K562 (cell line): ENCODE measurements at regions not wholly inside any gene's neighbourhood (a gene's known extent, or its start where the extent isn't known, plus 50 kb on each side); places are given as distances from the start of the nearest gene placed in this dataset.
A peak's percentile ranks its signal among the peaks of the same experiment; 100 is the strongest.
"Not testable (repeated sequence)": the region's sequence is repeated elsewhere in the genome, so short reads cannot be mapped to it uniquely, and the experiment has no call there.

ENCODE experiments used
- ATAC-seq: fragments of 200-7000 bp; cut with Tn5 transposase; 3 replicates; pipeline ENCODE4 v1.9.1; 2020; ENCODE audit warnings: moderate library complexity
- BruUV-seq: library from RNA; stranded (reverse); fragments of 400-500 nt; replicated peaks from 2 replicates; lab custom pipeline; 2021; lab: Mats Ljungman, UMichigan
- CTCF ChIA-PET: fragments of 300-600 bp; formaldehyde crosslinking; extraction: SDS; loops from one replicate; lab custom pipeline; 2021; ENCODE audit warnings: low intra/inter-chr PET ratio; lab: Yijun Ruan, JAX
- POLR2A ChIA-PET: fragments of 300-600, 350-650 bp; sonication (Branson Sonifier 250); formaldehyde crosslinking; extraction: SDS; loops from one replicate; lab custom pipeline; 2021; ENCODE audit warnings: antibody characterized with exemption, inconsistent platforms; lab: Yijun Ruan, JAX
- DNase-seq, 4 experiments: peaks; one replicate each; pipeline versions ENCODE4 v3.0.0 to v3.0.0-alpha.2; 2011 to 2018; ENCODE audit warnings: low spot score in 3 of 4, mixed read lengths in 3 of 4; ENCODE audit errors: extremely low read depth in 1 of 4
- FAIRE-seq: peaks from 2 replicates; lab custom pipeline; 2011; peaks lifted over from hg19 to GRCh38; lab: Jason Lieb, UNC
- H2AFZ ChIP-seq: 2 replicates; pipeline ENCODE4 v1.6.0; 2011; ENCODE audit warnings: low read depth, low read length, control low read depth, inconsistent platforms
- H3K27ac ChIP-seq: fragments of 200-600 bp; 3 replicates; pipeline ENCODE4 v1.8.0; 2011; ENCODE audit warnings: low read depth, mild to moderate bottlenecking, control low read depth, inconsistent platforms, low read length, moderate library complexity, mixed read lengths; ENCODE audit errors: extremely low read depth
- H3K27me3 ChIP-seq, 2 experiments: fragments of 300-600 bp in 1 of 2; 2 replicates in 1 of 2; 3 replicates in 1 of 2; pipeline versions ENCODE4 v1.6.0 to v1.8.0; 2011; ENCODE audit warnings: inconsistent platforms in 2 of 2, low read length in 2 of 2, mild to moderate bottlenecking in 1 of 2, mixed read lengths in 1 of 2, moderate library complexity in 1 of 2; ENCODE audit not compliant: control insufficient read depth in 2 of 2, insufficient read depth in 2 of 2
- H3K36me3 ChIP-seq: fragments of 300-600 bp; 3 replicates; pipeline ENCODE4 v1.8.0; 2011; ENCODE audit warnings: mild to moderate bottlenecking, low read length, inconsistent platforms; ENCODE audit not compliant: control insufficient read depth, insufficient read depth
- H3K4me1 ChIP-seq, 2 experiments: fragments of 200-600 bp in 1 of 2; replicated peaks in 1 of 2; 2 replicates in 1 of 2; 3 replicates in 1 of 2; pipeline versions ENCODE4 v1.5.1 to v1.8.0; 2011; ENCODE audit warnings: inconsistent platforms in 2 of 2, low read length in 2 of 2, mild to moderate bottlenecking in 1 of 2, mixed read lengths in 1 of 2, moderate library complexity in 1 of 2; ENCODE audit not compliant: control insufficient read depth in 2 of 2, insufficient read depth in 2 of 2
- H3K4me2 ChIP-seq: 2 replicates; pipeline ENCODE4 v1.6.1; 2011; ENCODE audit warnings: low read length, control low read depth, inconsistent platforms, mixed read lengths; ENCODE audit not compliant: insufficient read depth
- H3K4me3 ChIP-seq: fragments of 200-600 bp; sonication (generic), shearing (Covaris generic); 2 replicates; pipeline ENCODE4 v1.5.1; 2016; ENCODE audit warnings: control low read depth, inconsistent platforms
- H3K79me2 ChIP-seq: fragments of 200-600 bp; 3 replicates; pipeline ENCODE4 v1.8.0; 2011; ENCODE audit warnings: low read length, inconsistent platforms; ENCODE audit not compliant: control insufficient read depth, insufficient read depth
- H3K9ac ChIP-seq, 2 experiments: 2 replicates each; pipeline versions ENCODE4 v1.6.0 to v1.6.1; 2011; ENCODE audit warnings: low read depth in 2 of 2, low read length in 2 of 2, control low read depth in 1 of 2, inconsistent platforms in 1 of 2, mild to moderate bottlenecking in 1 of 2, mixed read lengths in 1 of 2; ENCODE audit not compliant: insufficient read depth in 1 of 2
- H3K9me1 ChIP-seq: one replicate; pipeline ENCODE4 v1.6.0; 2011; ENCODE audit warnings: inconsistent platforms, mild to moderate bottlenecking, low read length, moderate library complexity; ENCODE audit not compliant: control insufficient read depth, insufficient read depth
- H3K9me3 ChIP-seq: replicated peaks from 2 replicates; pipeline ENCODE4 v1.5.1; 2011; ENCODE audit warnings: low read depth, low read length, inconsistent platforms; ENCODE audit not compliant: control insufficient read depth, insufficient read depth
- H4K20me1 ChIP-seq: replicated peaks from 2 replicates; pipeline ENCODE4 v1.6.1; 2011; ENCODE audit warnings: low read length, inconsistent platforms, mixed read lengths; ENCODE audit not compliant: control insufficient read depth, insufficient read depth
- DDX20 ChIP-seq: fragments of 450-650 bp; IDR thresholded peaks from 2 replicates; pipeline ENCODE4 v1.6.1; 2016; ENCODE audit warnings: missing genetic modification characterization, low read depth, mild to moderate bottlenecking, missing compliant biosample characterization, moderate library complexity
- FOXO4 ChIP-seq: fragments of 450-650 bp; formaldehyde crosslinking; IDR thresholded peaks from 2 replicates; pipeline ENCODE4 v1.4.0; 2020; ENCODE audit warnings: mild to moderate bottlenecking, moderate library complexity
- IRF9 ChIP-seq: fragments of 450-650 bp; IDR thresholded peaks from 2 replicates; pipeline ENCODE4 v1.6.1; 2016; ENCODE audit warnings: missing biosample characterization, missing genetic modification characterization
- NR2C1 ChIP-seq, 2 experiments: fragments of 450-650 bp; IDR thresholded peaks; 2 replicates each; pipeline ENCODE4 v1.6.1; 2017; ENCODE audit warnings: mild to moderate bottlenecking in 2 of 2, antibody characterized with exemption in 1 of 2, inconsistent platforms in 1 of 2, missing compliant biosample characterization in 1 of 2, missing genetic modification characterization in 1 of 2
- PTRF ChIP-seq: fragments of 450-650 bp; IDR thresholded peaks from 2 replicates; pipeline ENCODE4 v1.6.1; 2016; ENCODE audit warnings: mild to moderate bottlenecking, missing genetic modification characterization, missing compliant biosample characterization
- PYGO2 ChIP-seq: fragments of 450-650 bp; IDR thresholded peaks from 2 replicates; pipeline ENCODE4 v1.6.1; 2016; ENCODE audit warnings: mild to moderate bottlenecking, missing genetic modification characterization, moderate library complexity, missing compliant biosample characterization
- TEAD1 ChIP-seq, 2 experiments: fragments of 450-650 bp in 1 of 2; sonication (generic) in 1 of 2; formaldehyde crosslinking; IDR thresholded peaks; 2 replicates each; pipeline versions ENCODE4 v1.4.0 to v1.8.0; 2020 to 2022; ENCODE audit warnings: mild to moderate bottlenecking in 2 of 2, missing genetic modification reagents in 1 of 2
- ZBTB33 ChIP-seq: sonication (generic); formaldehyde crosslinking; IDR thresholded peaks from 2 replicates; pipeline ENCODE4 v1.8.1; 2023; ENCODE audit warnings: mild to moderate bottlenecking, missing genetic modification reagents
- ZKSCAN1 ChIP-seq: fragments of 150-350 bp; IDR thresholded peaks from 2 replicates; pipeline ENCODE4 v1.6.1; 2016; ENCODE audit warnings: low read depth, low read length
- ZNF311 ChIP-seq: fragments of 250-450 bp; sonication (Bioruptor Pico); IDR thresholded peaks from 2 replicates; pipeline ENCODE4 v1.4.0; 2020; ENCODE audit warnings: mild to moderate bottlenecking, moderate library complexity
- WGBS: fragments of 100-300 bp; shearing (Covaris generic); methylation state at CpG from one replicate; pipeline ENCODE4 v1.1.6; 2016; ENCODE audit warnings: low coverage, mixed read lengths; ENCODE audit not compliant: insufficient coverage; ENCODE audit errors: missing lambda C conversion rate; 5-methylcytosine and 5-hydroxymethylcytosine counted together
- in situ Hi-C: fragments of 300-500 bp; cut with MboI; formaldehyde crosslinking; loops from 4 replicates; pipeline ENCODE4 v1.15.0; 2018; ENCODE audit warnings: inconsistent platforms, mixed read lengths
- intact Hi-C: fragments of 100-400 bp; cut with micrococcal nuclease; formaldehyde crosslinking; loops from 2 replicates; pipeline ENCODE4 v1.14.2; 2022

GRCh38 chr1:112853915-112854314, 102.1 kb downstream of the SLC16A1 start:
- in situ Hi-C loops, CTCF ChIA-PET, H3K9me3 ChIP-seq, H3K27me3 ChIP-seq, DNase-seq, ATAC-seq, H3K36me3 ChIP-seq, BruUV-seq, intact Hi-C loops, H4K20me1 ChIP-seq, H3K79me2 ChIP-seq, H3K4me3 ChIP-seq, FAIRE-seq, H2AFZ ChIP-seq, H3K4me2 ChIP-seq, H3K9ac ChIP-seq, H3K4me1 ChIP-seq, H3K27ac ChIP-seq, H3K9me1 ChIP-seq: not testable (repeated sequence)
- 62% methylated on average over 7 of the region's 8 CpGs for WGBS
- POLR2A ChIA-PET, result interaction anchor here (0.9 kb wide), 1 partner anchor 13 kb away, joined by 3 read pairs; no protein-coding TSS in a partner anchor
- 0 out of 2 replicates have a peak, but pooled peaks have one; percentile 37 for TF ChIP-seq ZBTB33 (CRISPR knock-in tag)

- FAIRE-seq (no peak), DNase-seq (no peak), ATAC-seq (no peak)
- no peaks in the 10 kb centered on the region for H3K79me2 ChIP-seq
- no peaks in the 10 kb centered on the region for H3K9me1 ChIP-seq
- H3K4me1 ChIP-seq, result peaks cover 6 to 8% of the 10 kb centered on the region in 2 experiments; a peak in 2 of 5 replicates
- no peaks in the 10 kb centered on the region for H3K9me3 ChIP-seq
- 15% methylated on average over 2 of the region's 2 CpGs for WGBS
- H4K20me1 ChIP-seq, result no peaks in the 10 kb centered on the region
- no TSS peak for BruUV-seq
- no peak overlapping the region for H3K4me2 ChIP-seq
- POLR2A ChIA-PET, result interaction anchor here (0.8 to 1.4 kb wide), 3 partner anchors 9 to 220 kb away, joined by 3 to 7 read pairs (median 3); partner anchors contain the start of gene LRIG2
- no peak overlapping the region for H3K4me3 ChIP-seq
- CTCF ChIA-PET, result no interaction called here
- intact Hi-C loops, result no loop called here
- no peaks in the 10 kb centered on the region for H3K36me3 ChIP-seq
- H3K9ac ChIP-seq, result no peak overlapping the region
- peak overlapping the region; percentile 94 for H2AFZ ChIP-seq
- H3K27me3 ChIP-seq, result no peaks in the 10 kb centered on the region
- in situ Hi-C loops, result no loop called here
- no peak overlapping the region for H3K27ac ChIP-seq
- TF ChIP-seq DDX20, result 0 out of 2 replicates have a peak, but pooled peaks have one; percentile 54
- TF ChIP-seq FOXO4, result no peak
- no peak for TF ChIP-seq ZKSCAN1
- 0 out of 2 replicates have a peak, but pooled peaks have one; percentile 37 for TF ChIP-seq ZNF311
- peak; percentile 76 for TF ChIP-seq PYGO2 (tag)
- TF ChIP-seq PTRF, result peak; percentile 78
- peak in 1 of 2 experiments; percentile 30; a peak in 1 of 4 replicates for TF ChIP-seq TEAD1 (CRISPR knock-in tag; IDR thresholded peaks at IDR 0.05)
- no peak for TF ChIP-seq NR2C1 (IDR thresholded peaks at IDR 0.05)
- TF ChIP-seq NR2C1 (tag; IDR thresholded peaks at IDR 0.05), result 0 out of 2 replicates have a peak, but pooled peaks have one; percentile 20
- 0 out of 2 replicates have a peak, but pooled peaks have one; percentile 37 for TF ChIP-seq IRF9
Measured at GRCh38 chr1:112852934-112853333, 103.1 kb downstream of the SLC16A1 start.
